NCI-H2171 (cell line): ENCODE measurements at regions not wholly inside any gene's neighbourhood (a gene's known extent, or its start where the extent isn't known, plus 50 kb on each side); places are given as distances from the start of the nearest gene placed in this dataset.

Source experiments
- DNase-seq: peaks from one replicate; lab custom pipeline; 2025; lab: John Stamatoyannopoulos, UW

DNA sequence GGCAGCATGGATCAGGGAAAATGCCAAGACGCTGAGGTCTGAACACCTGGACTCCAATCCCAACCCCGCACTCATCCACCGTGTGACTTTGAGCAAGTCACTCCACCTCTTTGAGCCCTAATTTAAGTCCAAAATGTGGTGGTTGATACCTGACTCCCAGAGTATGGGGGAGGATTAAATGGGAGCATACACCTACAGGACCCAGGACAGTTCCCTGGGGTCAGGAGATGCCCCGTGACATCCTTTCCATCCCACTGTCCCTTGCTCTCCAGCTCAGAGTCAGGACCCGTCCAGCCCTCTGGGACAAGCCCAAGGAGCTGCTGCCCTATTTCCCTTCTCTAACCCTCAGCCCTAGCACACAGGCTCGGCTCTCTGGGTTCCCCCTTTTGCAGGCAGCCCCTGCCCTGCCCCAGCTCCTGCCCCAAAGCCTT is 276.4 kb downstream of the XXYLT1 start:
- no peak for DNase-seq

DNA sequence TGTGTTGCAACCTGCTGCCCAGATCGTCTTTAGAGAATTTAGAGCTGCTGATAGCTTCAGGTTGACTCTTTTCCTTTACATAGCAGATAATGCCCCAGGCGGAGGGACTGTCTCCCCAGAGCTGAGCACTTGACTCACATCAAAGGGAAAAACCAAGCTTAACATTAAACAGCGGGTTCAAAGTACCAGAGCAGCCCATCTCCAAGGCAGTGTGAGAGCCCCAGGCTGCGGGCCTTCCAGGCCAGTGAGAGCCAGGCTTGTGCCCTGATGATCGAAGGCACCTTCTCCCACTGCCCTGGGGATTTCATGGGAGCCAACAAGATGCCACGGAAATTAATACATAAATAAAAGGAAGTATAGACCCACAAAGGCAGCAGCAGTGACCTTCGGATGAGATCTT is 275.6 kb downstream of the XXYLT1 start:
- no peak for DNase-seq

DNA sequence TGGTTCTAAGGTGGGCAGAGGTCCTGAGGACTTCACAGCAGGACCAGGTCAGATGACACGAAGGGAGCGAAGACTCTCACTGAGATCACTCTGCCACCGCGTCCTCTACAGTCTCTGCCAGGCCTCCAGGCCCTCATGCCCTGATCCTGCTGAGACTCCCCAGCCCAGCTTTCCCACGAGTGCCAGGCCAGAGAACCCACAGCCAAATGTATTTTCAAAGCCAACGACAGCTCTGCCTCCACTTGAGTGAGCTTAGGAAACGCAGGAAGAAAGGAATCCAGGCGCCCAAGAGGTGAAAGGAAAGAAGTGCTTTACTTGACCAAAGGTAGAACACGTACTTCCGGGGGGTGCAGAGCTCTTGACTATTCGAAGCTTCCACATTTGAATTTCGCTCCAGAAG is 275.0 kb downstream of the XXYLT1 start:
- no peak for DNase-seq

DNA sequence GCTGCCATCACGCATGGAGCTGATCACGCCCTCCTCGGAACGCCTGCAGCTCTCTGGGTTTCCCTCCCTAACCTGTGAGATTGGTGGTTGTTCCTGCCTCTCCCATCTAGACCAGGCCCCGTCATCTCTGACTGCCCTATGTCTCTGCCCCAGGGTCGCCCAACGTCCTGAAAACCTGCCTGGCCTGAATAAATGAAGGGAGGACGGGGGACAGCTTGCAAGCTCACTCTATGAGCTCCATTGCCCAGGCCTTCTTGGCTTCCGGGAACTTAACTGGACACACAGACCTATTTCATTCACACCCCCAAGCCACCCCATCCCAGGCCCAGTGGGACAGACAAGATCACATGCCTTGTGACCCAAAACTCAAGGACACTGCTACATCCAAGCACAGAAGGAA is 274.2 kb downstream of the XXYLT1 start:
- no peak for DNase-seq

DNA sequence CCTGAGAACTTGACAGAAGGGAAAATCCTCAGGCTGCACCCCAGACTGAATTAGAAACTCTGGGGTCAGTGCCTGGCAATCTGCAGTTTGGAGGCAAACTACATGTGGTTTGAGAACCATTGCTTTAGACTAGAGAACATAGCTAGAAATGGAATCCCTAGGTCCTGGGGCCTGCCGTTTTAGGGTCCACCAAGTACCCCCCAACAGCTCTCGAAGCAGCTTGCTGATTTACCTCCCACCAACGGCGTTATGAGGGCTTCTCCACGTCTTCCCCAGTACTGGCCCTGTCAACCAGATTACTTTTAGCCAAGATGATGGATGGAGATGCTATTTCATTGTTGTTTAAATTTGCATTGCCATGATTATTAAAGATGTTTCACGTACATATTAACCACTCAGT is 272.5 kb downstream of the XXYLT1 start:
- DNase-seq: no peak

DNA sequence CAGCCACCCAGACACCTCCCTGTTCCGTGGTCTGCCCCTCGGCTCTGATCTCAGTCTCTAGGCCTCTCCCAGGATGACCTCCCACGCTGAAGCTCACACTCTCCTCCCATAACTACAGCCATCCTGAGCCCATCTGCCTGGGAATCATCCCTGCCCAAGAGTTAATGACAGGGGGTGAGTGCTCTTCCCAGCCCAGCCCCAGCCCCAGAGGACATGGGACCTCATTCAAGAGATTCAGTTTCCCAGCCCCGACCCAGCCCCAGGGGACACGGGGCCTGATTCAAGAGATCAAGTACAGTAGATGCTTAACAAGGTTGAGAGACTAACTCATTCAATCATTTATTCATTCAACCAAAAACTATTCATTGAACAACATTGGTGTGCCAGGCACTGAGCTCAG is 272.0 kb downstream of the XXYLT1 start:
- DNase-seq: no peak

DNA sequence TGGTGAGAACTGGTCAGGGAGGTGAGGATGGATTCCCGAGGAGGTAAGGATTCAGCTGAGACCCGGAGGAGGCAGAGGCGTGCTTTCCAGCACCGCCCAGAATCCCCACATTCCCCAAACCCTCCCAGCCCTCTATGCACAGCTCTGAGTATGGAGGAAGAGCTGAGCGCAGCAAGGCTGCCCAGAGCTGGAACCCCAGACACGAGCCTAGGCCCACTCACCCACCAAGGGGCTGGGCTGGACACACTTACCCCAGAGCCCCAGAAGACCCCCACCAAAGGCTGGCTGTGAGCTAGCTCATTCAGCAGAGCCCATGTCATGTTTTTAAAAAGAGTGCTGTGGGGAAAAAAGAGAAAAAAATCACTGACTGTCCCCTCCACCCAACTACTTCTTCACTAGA is 271.5 kb downstream of the XXYLT1 start:
- no peak for DNase-seq

DNA sequence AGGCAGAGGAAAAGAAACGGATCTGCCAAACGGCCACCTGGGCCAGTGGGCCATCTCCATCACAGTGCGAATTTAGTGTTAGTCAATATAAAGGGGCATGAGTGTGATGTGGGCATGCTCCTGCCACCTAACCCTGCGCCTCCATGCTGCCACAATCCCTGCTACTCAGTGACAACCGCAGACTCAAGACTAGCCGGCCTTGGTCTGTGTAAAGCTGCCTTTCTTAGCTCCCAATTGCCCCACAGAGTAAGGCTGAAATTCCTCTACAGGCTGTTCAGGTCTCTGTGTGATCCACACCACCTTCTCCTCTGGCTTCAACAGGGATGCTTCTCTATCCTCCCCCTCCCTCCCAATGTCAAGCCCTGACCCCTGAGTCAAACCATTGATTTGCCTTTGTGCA is 269.7 kb downstream of the XXYLT1 start:
- no peak for DNase-seq

DNA sequence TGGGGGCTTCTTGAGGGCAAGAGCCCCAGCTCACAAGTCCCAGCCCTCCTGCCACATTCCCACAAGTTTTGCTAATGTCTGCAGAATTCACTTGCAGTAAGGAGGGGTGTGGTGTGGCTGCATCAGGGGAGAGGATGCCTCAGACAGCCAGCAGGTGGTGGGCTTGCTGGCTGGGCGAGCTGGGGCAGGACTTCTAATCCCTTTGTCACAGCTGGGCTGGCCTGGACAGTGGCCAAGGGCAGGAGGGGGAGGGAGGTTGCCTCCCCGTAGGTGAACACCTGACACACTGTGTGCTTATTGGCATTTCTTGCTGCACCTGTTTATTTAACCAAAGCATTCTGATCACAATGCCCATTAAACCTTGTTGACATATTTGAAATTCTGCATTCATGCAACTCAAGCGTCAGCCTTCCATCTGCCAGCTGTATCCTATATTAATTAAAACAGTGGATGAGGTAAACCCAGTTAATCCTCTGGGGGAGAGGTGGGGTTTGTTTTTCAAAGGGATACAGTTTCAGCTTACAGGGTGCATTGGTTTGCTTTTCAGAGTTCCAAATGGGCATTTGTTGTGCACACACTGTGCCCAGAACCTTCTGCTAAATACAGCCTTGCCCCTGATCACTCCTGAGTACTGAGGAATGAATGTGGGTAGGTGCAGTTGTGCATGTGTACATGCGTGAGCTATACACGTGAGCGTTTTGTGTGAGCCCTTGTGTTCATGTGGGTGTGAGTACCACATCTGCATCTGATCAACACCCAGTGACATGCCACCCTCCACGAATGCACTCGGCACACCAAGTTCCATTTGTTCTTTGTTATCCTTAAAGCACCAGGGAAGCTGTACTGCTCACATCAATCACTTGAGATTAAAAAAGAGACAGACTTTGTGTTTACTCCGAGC is 268.7 kb downstream of the XXYLT1 start:
- DNase-seq: peak; percentile 100

DNA sequence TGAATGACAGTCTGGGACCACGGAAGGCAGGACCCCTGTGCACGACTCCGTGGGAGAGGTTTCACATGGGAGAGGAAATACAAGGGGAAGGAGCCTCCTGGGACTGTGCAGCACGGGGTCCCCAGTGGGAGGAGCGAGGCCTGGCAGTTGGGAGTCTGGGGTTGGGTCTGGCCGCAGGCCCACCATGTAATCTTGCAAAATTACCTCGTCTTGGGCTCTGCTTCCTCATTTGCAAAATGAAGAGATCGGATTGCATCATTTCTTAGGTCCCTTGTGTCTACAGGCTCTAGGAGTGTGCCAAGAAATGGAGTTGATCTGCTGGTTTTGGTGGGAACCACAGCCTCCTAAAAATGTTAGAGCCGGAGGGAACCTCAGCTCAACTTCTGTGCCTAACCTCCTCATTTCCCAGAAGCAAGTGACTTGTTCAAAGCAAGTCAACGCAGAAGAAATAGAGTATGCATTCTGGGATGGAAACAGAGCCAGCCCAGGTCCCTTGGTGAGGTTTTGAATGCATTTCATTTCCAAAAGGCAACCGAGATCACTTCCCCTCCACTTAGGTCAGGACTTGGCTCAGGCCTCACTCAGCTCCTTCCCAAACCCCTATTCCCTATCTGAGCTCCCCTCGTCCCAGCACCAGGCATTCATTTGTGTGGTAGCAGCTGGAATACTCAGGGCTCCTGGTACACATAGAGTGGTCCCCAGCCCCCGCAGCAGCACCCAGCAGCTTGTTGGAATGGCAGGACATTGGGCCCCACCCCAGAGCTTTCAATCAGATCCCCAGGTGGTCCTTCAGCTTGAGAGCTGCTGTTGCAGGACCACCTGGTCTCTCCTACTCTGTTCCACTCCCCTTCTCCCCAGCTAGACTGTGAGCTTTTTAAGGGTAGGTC is 267.7 kb downstream of the XXYLT1 start:
- peak; percentile 18 for DNase-seq

DNA sequence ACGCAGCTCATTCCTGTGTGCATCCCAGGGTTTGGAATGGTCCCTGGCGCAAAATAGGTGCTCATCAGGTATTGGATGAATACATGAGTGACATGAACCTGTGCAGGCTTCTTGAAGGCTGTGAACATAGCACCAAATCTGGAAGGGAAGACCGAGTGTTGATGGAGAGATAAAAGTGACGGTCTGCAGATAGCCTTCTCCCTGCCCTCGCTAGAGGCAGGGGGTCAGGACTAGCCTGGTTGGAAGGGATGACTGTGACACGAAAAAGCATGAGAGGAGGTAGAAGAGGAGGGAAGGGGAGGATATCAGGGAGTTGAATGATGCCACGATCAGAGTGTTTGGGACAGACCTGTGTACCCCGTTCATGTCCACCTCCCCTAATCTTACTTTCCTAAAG is 267.1 kb downstream of the XXYLT1 start:
- no peak for DNase-seq

DNA sequence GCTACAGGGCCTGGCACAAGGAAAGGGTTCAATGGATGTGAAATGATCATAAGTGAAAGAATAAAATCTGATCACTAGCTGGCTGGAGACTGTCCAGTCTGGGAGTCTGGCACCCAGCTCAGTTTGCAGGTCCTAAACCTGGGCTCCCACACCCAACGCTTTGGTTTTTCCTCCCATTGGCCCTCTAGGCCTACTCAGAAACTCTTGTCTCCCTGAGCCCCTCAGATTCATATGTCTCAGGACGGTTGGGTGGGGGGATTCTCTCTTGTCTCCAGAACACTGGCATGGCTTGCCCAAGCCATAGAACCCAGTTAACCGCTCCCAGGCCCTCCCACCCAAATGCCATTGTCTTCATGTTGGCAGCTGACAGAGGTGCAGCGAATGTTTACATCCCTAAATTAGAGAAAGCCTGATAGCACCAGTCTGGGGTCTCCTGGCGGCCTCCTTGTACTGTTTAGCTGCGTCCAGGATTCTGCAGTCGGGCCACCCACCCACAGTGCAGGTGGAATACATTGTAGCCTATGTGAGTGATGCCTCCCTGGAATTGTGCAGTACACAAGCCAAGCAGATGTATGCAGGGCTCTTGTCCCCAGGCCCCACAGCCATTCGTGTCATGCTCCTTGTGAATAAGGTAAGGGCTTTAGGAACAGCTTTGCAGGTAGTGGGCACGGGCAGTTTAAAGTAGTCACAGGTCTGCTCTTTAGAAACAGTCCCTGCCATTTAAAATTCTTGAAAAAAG is 266.3 kb downstream of the XXYLT1 start:
- DNase-seq: no peak

DNA sequence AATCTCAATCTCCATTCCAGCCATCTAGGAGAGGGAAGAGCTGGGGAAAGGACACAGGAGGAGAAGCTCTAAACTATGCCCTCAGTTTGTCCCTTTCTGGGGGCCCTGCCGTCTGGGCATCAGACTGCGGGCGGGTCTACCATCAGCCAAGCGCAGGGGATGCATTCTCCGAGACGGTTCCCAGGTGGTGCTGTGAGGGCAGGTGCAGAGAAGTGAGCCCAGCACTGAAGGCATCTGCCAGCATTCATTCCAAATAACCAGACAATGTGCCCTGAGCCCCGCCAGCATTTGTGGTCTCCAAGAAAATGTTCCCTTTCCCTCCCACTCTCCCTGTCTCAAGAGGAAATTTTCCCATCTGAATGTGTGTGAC is 265.7 kb downstream of the XXYLT1 start:
- no peak for DNase-seq

DNA sequence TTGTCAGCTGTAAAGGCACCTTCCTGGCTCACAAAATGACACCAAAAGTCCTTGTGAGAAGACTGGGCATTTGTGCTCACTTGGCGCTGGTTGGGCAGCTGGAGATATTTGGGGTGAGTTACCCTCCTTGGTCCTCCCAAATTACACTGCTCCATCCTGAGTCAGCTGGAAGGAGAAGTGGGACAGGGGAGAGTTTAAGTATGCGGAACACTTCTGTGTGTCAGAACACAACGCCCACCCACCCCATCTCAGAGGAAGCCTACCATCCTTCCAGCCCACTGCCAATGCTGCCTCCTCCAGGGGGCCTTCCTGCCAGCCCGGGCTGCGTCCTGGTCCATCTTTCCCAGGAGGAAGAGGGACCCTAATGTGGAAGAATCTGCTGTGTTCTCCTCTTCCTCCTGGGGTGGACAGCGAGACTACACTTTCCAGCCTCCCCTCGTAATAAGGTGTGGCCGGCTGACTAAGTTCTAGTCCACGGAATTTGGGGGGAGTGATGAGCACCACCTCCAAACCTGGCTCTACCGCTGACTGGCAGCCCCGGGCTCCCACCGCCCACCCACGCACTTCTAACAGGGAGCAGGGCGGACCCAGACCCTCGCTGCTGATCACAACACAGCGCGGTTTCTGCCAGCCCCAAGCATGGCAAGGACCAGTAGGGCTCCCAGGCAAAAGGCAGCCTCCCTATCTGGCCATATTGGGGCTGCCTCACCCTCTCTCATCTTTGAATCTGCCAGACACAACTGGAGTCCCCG is 265.0 kb downstream of the XXYLT1 start:
- no peak for DNase-seq

DNA sequence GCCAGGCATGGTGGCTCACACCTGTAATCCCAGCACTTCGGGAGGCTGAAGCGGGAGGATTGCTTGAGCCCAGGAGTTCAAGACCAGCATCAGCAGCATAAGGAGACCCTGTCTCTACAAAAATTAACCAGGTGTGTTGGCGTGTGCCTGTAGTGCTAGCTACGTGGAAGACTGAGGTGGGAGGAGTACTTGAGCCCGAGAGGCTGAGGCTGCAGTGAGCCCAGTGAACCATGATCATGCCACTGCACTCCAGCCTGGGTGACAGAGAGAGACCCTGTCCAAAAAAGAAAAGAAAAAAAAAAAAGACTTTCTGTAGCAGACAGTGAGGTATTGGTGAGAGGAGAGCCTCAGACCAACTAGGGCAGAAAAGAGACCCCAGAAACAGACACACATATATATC is 263.8 kb downstream of the XXYLT1 start:
- no peak for DNase-seq

DNA sequence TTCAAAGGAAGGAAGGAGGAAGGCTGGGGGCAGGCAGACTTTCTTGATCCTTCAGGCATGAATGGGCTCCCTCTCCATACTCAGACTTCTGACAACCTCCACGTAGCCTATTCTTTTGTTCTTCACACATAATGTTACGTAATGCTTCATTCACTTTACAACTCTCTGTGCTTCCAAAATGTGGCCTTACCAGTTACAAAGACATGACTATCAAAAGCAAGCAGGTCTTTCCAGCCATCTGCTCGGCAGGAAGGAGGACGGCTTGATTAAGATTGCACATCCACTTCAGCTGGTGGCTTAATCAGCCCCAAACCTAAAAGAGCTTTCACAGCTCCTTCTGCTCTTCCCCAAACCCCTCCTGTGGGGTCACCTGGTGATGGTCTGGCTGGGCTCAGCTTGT is 263.2 kb downstream of the XXYLT1 start:
- no peak for DNase-seq

DNA sequence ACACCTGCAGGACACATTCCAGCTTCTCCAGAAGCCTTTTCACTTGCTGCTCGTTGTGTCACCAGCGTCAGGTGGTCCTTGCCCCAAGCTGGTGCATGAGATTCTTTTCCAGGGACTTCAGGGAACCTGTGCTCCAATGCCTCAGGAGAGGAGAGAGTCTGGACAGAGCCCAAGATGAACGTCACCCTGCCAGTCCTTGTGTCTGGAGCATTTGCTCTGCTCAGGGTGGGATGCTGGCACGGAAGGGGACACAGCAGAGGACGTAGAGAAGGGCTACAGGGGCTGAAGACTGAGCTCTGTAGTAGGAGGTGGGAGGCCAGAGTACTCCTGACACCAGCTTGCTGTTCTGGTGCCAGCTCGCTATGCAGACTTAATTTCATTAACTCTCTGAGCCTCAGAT is 262.1 kb downstream of the XXYLT1 start:
- DNase-seq: no peak

DNA sequence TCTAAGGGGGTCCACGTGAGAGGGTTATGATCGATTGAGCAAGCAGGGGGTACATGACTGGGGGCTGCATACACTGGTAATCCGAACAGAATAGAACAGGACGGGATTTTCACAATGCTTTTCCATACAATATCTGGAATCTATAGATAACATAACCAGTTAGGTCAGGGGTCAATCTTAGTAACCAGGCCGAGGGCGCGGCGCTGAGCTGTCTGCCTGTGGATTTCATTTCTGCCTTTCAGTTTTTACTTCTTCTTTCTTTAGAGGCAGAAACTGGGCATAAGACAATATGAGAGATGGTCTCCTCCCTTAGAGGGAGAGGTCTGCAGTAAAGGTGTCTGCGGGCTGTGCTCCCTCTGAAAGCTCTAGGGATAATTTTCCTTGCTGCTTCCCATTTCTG is 261.3 kb downstream of the XXYLT1 start:
- no peak for DNase-seq

DNA sequence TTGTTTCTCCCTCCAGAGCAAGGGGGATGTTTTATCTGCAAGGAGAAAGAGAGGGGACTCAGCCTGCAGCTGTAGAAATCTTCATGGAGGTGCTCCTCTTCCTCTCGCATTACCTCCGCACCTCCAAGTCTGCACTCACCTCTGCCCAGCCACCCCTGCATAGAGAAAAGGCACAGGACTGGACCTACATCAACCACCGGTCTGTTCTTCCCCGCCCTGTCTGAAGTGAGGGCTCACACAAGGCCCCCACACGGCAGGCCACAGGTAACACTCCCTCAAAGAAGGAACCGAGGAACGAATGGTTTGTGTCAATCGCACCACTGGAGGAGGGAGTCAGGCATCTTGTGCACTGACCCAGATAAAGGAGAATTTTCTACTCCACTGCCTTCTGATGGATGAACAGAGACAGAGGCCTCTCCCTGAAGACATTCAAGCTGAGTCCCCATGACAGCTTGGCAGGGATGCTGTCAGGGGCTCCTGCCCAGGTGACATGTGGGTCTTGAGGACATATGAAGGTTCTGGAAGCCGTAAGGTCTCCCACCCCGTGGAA is 260.3 kb downstream of the XXYLT1 start:
- no peak for DNase-seq

DNA sequence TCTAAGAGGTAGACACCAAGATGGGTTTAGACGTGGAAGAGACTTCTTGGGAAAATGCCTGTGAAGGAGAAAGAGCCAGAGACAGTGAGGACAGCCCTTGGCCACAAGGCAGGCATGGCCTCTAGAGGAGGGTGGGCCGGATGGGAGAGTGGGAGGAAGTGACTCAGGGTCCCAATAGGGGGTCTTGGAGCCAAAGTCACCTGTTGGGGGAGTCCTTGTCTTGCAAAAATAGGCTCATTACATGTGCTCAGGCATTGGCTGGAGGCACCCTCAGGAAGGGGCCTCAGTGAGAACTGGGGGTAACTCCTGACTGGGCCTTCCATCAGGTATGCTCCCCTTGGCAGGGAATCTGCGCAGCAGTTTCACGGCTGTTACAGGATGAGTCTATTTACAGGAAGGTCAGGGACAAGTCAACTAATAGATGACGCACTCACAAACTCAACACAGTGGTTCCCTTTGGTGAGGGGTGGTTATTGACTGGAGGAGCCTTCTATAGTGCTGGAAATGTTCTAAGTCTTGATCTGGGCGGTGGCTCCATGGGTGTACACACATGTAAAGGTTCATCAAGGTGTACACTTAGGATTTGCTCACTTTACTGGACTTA is 259.6 kb downstream of the XXYLT1 start:
- no peak for DNase-seq

DNA sequence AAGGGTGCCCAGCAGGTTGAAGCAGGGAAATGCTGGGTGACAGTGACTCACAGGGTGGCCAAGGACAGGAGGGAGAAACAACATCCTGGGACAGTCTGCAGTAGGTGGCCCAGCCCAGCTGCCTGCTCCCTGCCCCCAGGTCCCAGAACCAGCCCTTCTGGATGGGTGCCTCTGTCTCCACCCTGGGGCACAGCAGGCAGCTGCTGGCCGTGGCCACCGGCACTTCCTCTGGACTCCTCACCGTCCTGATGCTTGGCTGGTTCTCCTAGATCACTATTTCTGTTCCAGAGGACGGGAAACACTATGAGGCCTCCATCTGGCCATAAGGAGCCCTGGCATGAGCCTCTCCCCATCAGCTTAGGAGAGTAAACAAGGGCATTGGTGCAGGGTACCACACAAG is 258.9 kb downstream of the XXYLT1 start:
- no peak for DNase-seq
